Heart right ventricle (tissue), 16 donors: ENCODE measurements at regions not wholly inside any gene's neighbourhood (a gene's known extent, or its start where the extent isn't known, plus 50 kb on each side); places are given as distances from the start of the nearest gene placed in this dataset.

Source experiments
- ATAC-seq, 8 donors: fragments of 200-7000 bp; cut with Tn5 transposase; one replicate each; pipeline ENCODE4 v1.9.1; 2020; ENCODE audit warnings: mild to moderate bottlenecking in 8 of 8, moderate library complexity in 8 of 8, moderate number of reproducible peaks in 1 of 8
- DNase-seq, 2 donors: peaks; one replicate each; pipeline ENCODE4 v3.0.0-alpha.2; 2020
- H3K27ac ChIP-seq, 10 donors: fragments of 200-600 bp; sonication (generic) in 2 of 10; one replicate each; pipeline versions ENCODE4 v1.5.0 to v1.8.0; 2020 to 2022; ENCODE audit warnings: mild to moderate bottlenecking in 3 of 10
- H3K27me3 ChIP-seq, 7 donors: fragments of 200-600 bp; one replicate each; pipeline ENCODE4 v1.8.0; 2021 to 2022; ENCODE audit warnings: mild to moderate bottlenecking in 2 of 7
- H3K36me3 ChIP-seq, 9 donors: fragments of 200-600 bp; sonication (generic) in 1 of 9; one replicate each; pipeline versions ENCODE4 v1.5.0 to v1.8.0; 2020 to 2022; ENCODE audit warnings: mild to moderate bottlenecking in 2 of 9
- H3K4me1 ChIP-seq, 9 donors: fragments of 200-600 bp; sonication (generic) in 1 of 9; one replicate each; pipeline versions ENCODE4 v1.5.0 to v1.8.0; 2020 to 2022; ENCODE audit warnings: mild to moderate bottlenecking in 4 of 9
- H3K4me3 ChIP-seq, 10 donors: fragments of 200-600 bp; sonication (generic) in 2 of 10; one replicate each; pipeline versions ENCODE4 v1.5.0 to v1.8.0; 2020 to 2022; ENCODE audit warnings: mild to moderate bottlenecking in 7 of 10, moderate library complexity in 2 of 10
- H3K9me3 ChIP-seq, 11 donors: fragments of 200-600 bp in 10 of 11; sonication (generic) in 2 of 11; one replicate each; pipeline versions ENCODE4 v1.5.0 to v1.8.0; 2013 to 2022; ENCODE audit warnings: mild to moderate bottlenecking in 2 of 11, control low read depth in 1 of 11, moderate library complexity in 1 of 11
- CTCF ChIP-seq, 9 donors: fragments of 200-600 bp; sonication (generic) in 2 of 9; IDR thresholded peaks; one replicate each; pipeline versions ENCODE4 v1.5.0 to v1.8.0; 2021 to 2022; ENCODE audit warnings: antibody characterized with exemption in 9 of 9, mild to moderate bottlenecking in 5 of 9, moderate library complexity in 1 of 9
- WGBS, 2 donors: extraction: QIAGEN DNeasy Blood & Tissue Kit; methylation state at CpG; one replicate each; pipeline ENCODE4 v1.1.7; 2013; ENCODE audit warnings: inconsistent platforms in 1 of 2; 5-methylcytosine and 5-hydroxymethylcytosine counted together
- intact Hi-C, 10 donors: fragments of 100-400 bp; cut with DNase I; formaldehyde crosslinking; loops; one replicate each; pipeline versions ENCODE4 v1.11.1 to v1.14.2; 2022
- donor health status: Arrhythmogenic right ventricular cardiomyopathy.
- donor health status: ischemic (EF 13 %, LVEDD 7.1; RV severe dilation, severe dysfunction).
- donor health status: healthy with polysubstance abuse.
- donor health status: DM: no; HTN: yes; CAD: no.
- donor health status: DM: no; HTN: no; CAD: no.
- donor health status: ischemic (EF 25% LVEDD 6.9; RV normal size, moderate dysfunction).
- donor health status: ischemic (EF 25% LVEDD 5.7; RV mildly dilated, moderate dysfunction).
- donor health status: healthy.
- donor health status: DM: yes; HTN: yes; CAD: no.
- donor health status: Ischemic cardiomyopathy.
- donor health status: ischemic (EF 35%, LVEDD 5.7; RV mildly dilated, moderate dysfunction).
- donor health status: nonischemic (EF 11% LVEDD 7.7; RV severe dilation, severe dysfunction).
- donor health status: DM: yes; HTN: yes; CAD: no.
- donor health status: PGD.
- donor health status: ischemic (EF 29% LVEDD 5.4; RV normal size, mild dysfunction).
- donor health status: nonischemic (EF 23%, LVEDD 6.1; RV moderate dilation, normal function).

- no peak overlapping the region for H3K27ac ChIP-seq
- DNase-seq (no peak), ATAC-seq (no peak)
- peaks cover 0 to 11% (median 0%) of the 10 kb centered on the region in 7 donors for H3K27me3 ChIP-seq
- peaks cover 0 to 7% (median 0%) of the 10 kb centered on the region in 11 donors for H3K9me3 ChIP-seq
- WGBS, 2 donors, result 97 to 99% methylated on average over 16 to 20 of the region's 20 CpGs
- intact Hi-C loops, result no loop called here
- H3K36me3 ChIP-seq, result peaks cover 0 to 3% (median 0%) of the 10 kb centered on the region in 9 donors
- H3K4me1 ChIP-seq, result no peaks in the 10 kb centered on the region
- TF ChIP-seq CTCF (IDR thresholded peaks at IDR 0.05), result no peak
- no peak overlapping the region for H3K4me3 ChIP-seq
These were observed 141.8 kb upstream of the ZCCHC13 start for GRCh38 chrX:74162199-74162598.

- no peak for ATAC-seq
- Histone ChIP-seq H3K4me3 (no peak overlapping the region), H3K9me3 (peaks cover 0 to 11% (median 0%) of the 10 kb centered on the region in 11 donors), H3K27me3 (peaks cover 0 to 17% (median 0%) of the 10 kb centered on the region in 7 donors), H3K27ac (no peak overlapping the region), H3K4me1 (no peaks in the 10 kb centered on the region), H3K36me3 (peaks cover 0 to 3% (median 0%) of the 10 kb centered on the region in 9 donors)
- DNase-seq, result no peak
- TF ChIP-seq CTCF (IDR thresholded peaks at IDR 0.05), result no peak
- 60 to 69% methylated on average over 3 of the region's 3 CpGs for WGBS, 2 donors
- intact Hi-C loops, result no loop called here
These were observed 143.2 kb upstream of the ZCCHC13 start for GRCh38 chrX:74160816-74161215.

- DNase-seq (no peak), ATAC-seq (no peak)
- Histone ChIP-seq H3K4me3 (no peak overlapping the region), H3K36me3 (peaks cover 0 to 3% (median 0%) of the 10 kb centered on the region in 9 donors), H3K27me3 (peaks cover 0 to 22% (median 0%) of the 10 kb centered on the region in 7 donors), H3K27ac (no peak overlapping the region), H3K9me3 (peaks cover 0 to 11% (median 0%) of the 10 kb centered on the region in 11 donors), H3K4me1 (no peaks in the 10 kb centered on the region)
- intact Hi-C loops, result no loop called here
- TF ChIP-seq CTCF (IDR thresholded peaks at IDR 0.05), result no peak
- WGBS, 2 donors, result 100% methylated on average over 1 of the region's 1 CpG
These were observed 143.6 kb upstream of the ZCCHC13 start for GRCh38 chrX:74160358-74160757.

- no peak overlapping the region for H3K4me3 ChIP-seq
- peaks cover 0 to 15% (median 0%) of the 10 kb centered on the region in 11 donors for H3K9me3 ChIP-seq
- H3K27ac ChIP-seq, result no peak overlapping the region
- H3K4me1 ChIP-seq, result no peaks in the 10 kb centered on the region
- H3K27me3 ChIP-seq, result peaks cover 0 to 7% (median 0%) of the 10 kb centered on the region in 7 donors
- ATAC-seq (no peak), DNase-seq (no peak)
- no peaks in the 10 kb centered on the region for H3K36me3 ChIP-seq
- intact Hi-C loops, result no loop called here
- TF ChIP-seq CTCF (IDR thresholded peaks at IDR 0.05), result no peak
These were observed 156.5 kb upstream of the ZCCHC13 start for GRCh38 chrX:74147439-74147838.
